Neuronal stem cell (in vitro differentiated cells): ENCODE measurements at regions not wholly inside any gene's neighbourhood (a gene's known extent, or its start where the extent isn't known, plus 50 kb on each side); places are given as distances from the start of the nearest gene placed in this dataset.

Source experiments
- DNase-seq: peaks from one replicate; pipeline ENCODE4 v3.0.0-alpha.2; 2013; ENCODE audit warnings: low spot score
- H2AFZ ChIP-seq: one replicate; pipeline ENCODE4 v1.6.1; 2013; ENCODE audit warnings: mild to moderate bottlenecking, low read length, inconsistent platforms
- H2AK5ac ChIP-seq: 2 replicates; pipeline ENCODE4 v1.6.1; 2013; ENCODE audit warnings: low read depth, mild to moderate bottlenecking, inconsistent platforms, low read length, moderate library complexity, mixed read lengths
- H2BK120ac ChIP-seq: 2 replicates; pipeline ENCODE4 v1.6.1; 2013; ENCODE audit warnings: low read depth, mild to moderate bottlenecking, inconsistent platforms, low read length, moderate library complexity, mixed read lengths
- H2BK12ac ChIP-seq: one replicate; pipeline ENCODE4 v1.6.1; 2013; ENCODE audit warnings: low read length, inconsistent platforms
- H2BK15ac ChIP-seq: 2 replicates; pipeline ENCODE4 v1.6.1; 2013; ENCODE audit warnings: mild to moderate bottlenecking, low read length, inconsistent platforms, mixed read lengths
- H2BK5ac ChIP-seq: one replicate; pipeline ENCODE4 v1.6.1; 2013; ENCODE audit warnings: inconsistent platforms, mild to moderate bottlenecking, low read length, moderate library complexity
- H3K14ac ChIP-seq: one replicate; pipeline ENCODE4 v1.6.1; 2013; ENCODE audit warnings: low read length, inconsistent platforms
- H3K18ac ChIP-seq: 2 replicates; pipeline ENCODE4 v1.6.1; 2013; ENCODE audit warnings: low read length, inconsistent platforms
- H3K23ac ChIP-seq: 2 replicates; pipeline ENCODE4 v1.6.1; 2013; ENCODE audit warnings: low read depth, mild to moderate bottlenecking, mixed read lengths, low read length, inconsistent platforms; ENCODE audit not compliant: poor library complexity
- H3K27ac ChIP-seq: replicated peaks from 3 replicates; pipeline ENCODE4 v1.5.1; 2013; ENCODE audit warnings: low read length, inconsistent platforms
- H3K27me3 ChIP-seq, 3 experiments: 2 replicates each; pipeline ENCODE4 v1.6.1; 2013; ENCODE audit warnings: low read length in 3 of 3, mild to moderate bottlenecking in 2 of 3, inconsistent platforms in 1 of 3, low read depth in 1 of 3, mixed read lengths in 1 of 3, moderate library complexity in 1 of 3; ENCODE audit not compliant: control insufficient read depth in 3 of 3, insufficient read depth in 3 of 3
- H3K36me3 ChIP-seq, 2 donors: replicated peaks in 1 of 2; 2 replicates each; pipeline ENCODE4 v1.6.1; 2013; ENCODE audit warnings: low read length in 2 of 2; ENCODE audit not compliant: control insufficient read depth in 2 of 2, insufficient read depth in 2 of 2
- H3K4ac ChIP-seq: 2 replicates; pipeline ENCODE4 v1.6.1; 2013; ENCODE audit warnings: inconsistent platforms, mild to moderate bottlenecking, low read length, moderate library complexity
- H3K4me1 ChIP-seq, 2 donors: 1 replicate in 1 of 2; 2 replicates in 1 of 2; pipeline ENCODE4 v1.6.1; 2013; ENCODE audit warnings: low read length in 2 of 2, low read depth in 1 of 2; ENCODE audit not compliant: control insufficient read depth in 2 of 2, insufficient read depth in 1 of 2
- H3K4me2 ChIP-seq: one replicate; pipeline ENCODE4 v1.6.1; 2013; ENCODE audit warnings: mild to moderate bottlenecking, low read length, inconsistent platforms; ENCODE audit not compliant: insufficient read depth, poor library complexity, severe bottlenecking
- H3K4me3 ChIP-seq, 2 donors: 2 replicates each; pipeline ENCODE4 v1.5.1; 2013; ENCODE audit warnings: low read length in 2 of 2, mild to moderate bottlenecking in 2 of 2, inconsistent platforms in 1 of 2, moderate library complexity in 1 of 2
- H3K79me1 ChIP-seq: one replicate; pipeline ENCODE4 v1.6.1; 2013; ENCODE audit warnings: low read depth, mild to moderate bottlenecking, inconsistent platforms, low read length, moderate library complexity
- H3K9ac ChIP-seq: one replicate; pipeline ENCODE4 v1.6.1; 2013; ENCODE audit warnings: mild to moderate bottlenecking, low read depth, low read length, inconsistent platforms; ENCODE audit not compliant: poor library complexity
- H3K9me3 ChIP-seq, 2 donors: replicated peaks in 1 of 2; 2 replicates each; pipeline versions ENCODE3 to v1.6.1; 2013; ENCODE audit warnings: low read length in 2 of 2, mild to moderate bottlenecking in 2 of 2, inconsistent platforms in 1 of 2, low read depth in 1 of 2, mixed read lengths in 1 of 2, moderate library complexity in 1 of 2; ENCODE audit not compliant: control insufficient read depth in 2 of 2, insufficient read depth in 1 of 2
- H4K8ac ChIP-seq: one replicate; pipeline ENCODE4 v1.6.1; 2013; ENCODE audit warnings: low read depth, mild to moderate bottlenecking, inconsistent platforms, low read length, moderate library complexity
- H4K91ac ChIP-seq: one replicate; pipeline ENCODE4 v1.6.1; 2013; ENCODE audit warnings: low read length, low read depth, mild to moderate bottlenecking, inconsistent platforms; ENCODE audit not compliant: poor library complexity
- WGBS, 2 donors: extraction: QIAGEN DNeasy Blood & Tissue Kit; methylation state at CpG; one replicate each; pipeline ENCODE4 v1.1.7; 2013; ENCODE audit warnings: missing lambda C conversion rate in 2 of 2, mixed read lengths in 1 of 2; ENCODE audit not compliant: insufficient read length in 2 of 2, insufficient replicate concordance in 1 of 2; ENCODE audit errors: extremely low coverage in 2 of 2; 5-methylcytosine and 5-hydroxymethylcytosine counted together

DNA sequence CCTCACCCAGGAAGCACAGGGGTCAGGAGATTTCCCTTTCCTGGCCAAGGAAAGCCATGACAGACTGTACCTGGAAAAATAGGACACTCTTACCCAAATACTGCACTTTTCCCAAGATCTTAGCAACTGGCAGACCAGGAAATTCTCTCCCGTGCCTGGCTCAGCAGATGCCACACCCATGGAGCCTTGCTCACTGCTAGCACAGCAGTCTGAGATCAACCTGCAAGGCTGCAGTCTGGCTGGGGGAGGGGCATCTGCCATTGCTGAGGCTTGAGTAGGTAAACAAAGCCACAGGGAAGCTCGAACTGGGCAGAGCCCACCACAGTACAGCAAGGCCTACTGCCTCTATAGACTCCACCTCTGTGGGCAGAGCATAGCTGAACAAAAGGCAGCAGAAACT, 567.3 kb upstream of the LMCD1 start:
- H4K8ac ChIP-seq, result no peak overlapping the region

GRCh38 chr3:7947930-7948329, 553.7 kb upstream of the LMCD1 start:
- Histone ChIP-seq H3K23ac (no peak overlapping the region), H3K4ac (no peak overlapping the region), H2BK5ac (no peak overlapping the region), H3K9ac (no peak overlapping the region), H3K18ac (no peak overlapping the region), H3K9me3 (no peaks in the 10 kb centered on the region), H4K91ac (no peak overlapping the region), H3K4me3 (no peak overlapping the region), H3K27me3 (peaks cover 0 to 48% (median 0%) of the 10 kb centered on the region in 3 experiments), H2AFZ (no peak overlapping the region), H2AK5ac (no peak overlapping the region), H2BK12ac (no peak overlapping the region), H3K4me1 (no peaks in the 10 kb centered on the region), H3K27ac (no peak overlapping the region), H3K14ac (no peak overlapping the region), H3K4me2 (no peak overlapping the region), H2BK120ac (no peak overlapping the region), H4K8ac (no peak overlapping the region), H3K36me3 (no peaks in the 10 kb centered on the region), H3K79me1 (no peaks in the 10 kb centered on the region), H2BK15ac (no peak overlapping the region)
- DNase-seq, result no peak

More for the DNA sequence above, 567.3 kb upstream of the LMCD1 start:
- no peak overlapping the region for H3K18ac ChIP-seq
- no peak overlapping the region for H3K23ac ChIP-seq
- H3K4me1 ChIP-seq, result no peaks in the 10 kb centered on the region
- H3K27me3 ChIP-seq, result no peaks in the 10 kb centered on the region
- H3K79me1 ChIP-seq, result no peaks in the 10 kb centered on the region
- H2AK5ac ChIP-seq, result no peak overlapping the region
- no peak overlapping the region for H2BK120ac ChIP-seq
- no peaks in the 10 kb centered on the region for H3K9me3 ChIP-seq
- no peak overlapping the region for H3K9ac ChIP-seq
- no peak for DNase-seq
- H3K4me3 ChIP-seq, result no peak overlapping the region
- no peaks in the 10 kb centered on the region for H3K36me3 ChIP-seq
- no peak overlapping the region for H3K4me2 ChIP-seq
- no peak overlapping the region for H3K4ac ChIP-seq
- H2BK12ac ChIP-seq, result no peak overlapping the region
- H2BK15ac ChIP-seq, result no peak overlapping the region
- H4K91ac ChIP-seq, result no peak overlapping the region
- H2BK5ac ChIP-seq, result no peak overlapping the region
- no peak overlapping the region for H3K27ac ChIP-seq
- WGBS, 2 donors, result no CpG with 5 or more reads among the region's 2 CpGs
- no peak overlapping the region for H2AFZ ChIP-seq
- H3K14ac ChIP-seq, result no peak overlapping the region

DNA sequence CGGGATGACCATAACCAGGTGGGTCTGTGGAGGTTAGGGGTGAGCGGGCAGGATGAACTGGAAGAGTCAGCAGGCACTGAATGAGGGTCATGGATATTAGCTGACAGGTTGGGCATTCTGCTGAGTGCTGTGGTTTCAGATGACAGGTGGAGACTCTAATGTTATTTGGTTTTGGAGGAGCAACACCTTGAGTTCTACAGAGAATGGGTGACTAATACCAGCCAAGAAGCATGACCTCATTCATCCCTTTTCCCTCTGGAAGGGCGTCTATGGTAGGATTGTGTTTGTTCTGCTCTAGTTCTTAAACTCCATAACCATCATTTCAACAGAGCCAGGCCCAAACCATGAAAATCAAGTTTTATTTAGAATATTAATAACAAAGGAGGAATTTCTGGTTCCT, 550.7 kb upstream of the LMCD1 start:
- Histone ChIP-seq H3K4me1 (no peaks in the 10 kb centered on the region), H3K36me3 (no peaks in the 10 kb centered on the region), H3K18ac (no peak overlapping the region), H2BK120ac (no peak overlapping the region), H4K91ac (no peak overlapping the region), H3K4me2 (no peak overlapping the region), H2BK15ac (no peak overlapping the region), H2BK5ac (no peak overlapping the region), H2AK5ac (no peak overlapping the region), H2BK12ac (no peak overlapping the region), H3K27me3 (peaks cover 0 to 45% (median 0%) of the 10 kb centered on the region in 3 experiments), H3K79me1 (no peaks in the 10 kb centered on the region), H3K27ac (no peak overlapping the region), H3K23ac (no peak overlapping the region), H3K14ac (no peak overlapping the region), H3K4me3 (no peak overlapping the region), H2AFZ (no peak overlapping the region), H3K9ac (no peak overlapping the region), H3K9me3 (no peaks in the 10 kb centered on the region), H4K8ac (no peak overlapping the region), H3K4ac (no peak overlapping the region)
- DNase-seq, result no peak
- WGBS, 2 donors, result no CpG with 5 or more reads among the region's 3 CpGs

- Histone ChIP-seq H2AFZ (no peak overlapping the region), H3K9me3 (no peaks in the 10 kb centered on the region), H3K9ac (no peak overlapping the region), H3K14ac (no peak overlapping the region), H2BK12ac (no peak overlapping the region), H3K27ac (no peak overlapping the region), H2BK15ac (no peak overlapping the region), H3K36me3 (no peaks in the 10 kb centered on the region), H3K23ac (no peak overlapping the region), H3K27me3 (peaks cover 0 to 47% (median 0%) of the 10 kb centered on the region in 3 experiments), H4K8ac (no peak overlapping the region), H2AK5ac (no peak overlapping the region), H2BK120ac (no peak overlapping the region), H3K4ac (no peak overlapping the region), H3K4me2 (no peak overlapping the region), H2BK5ac (no peak overlapping the region), H3K18ac (no peak overlapping the region), H3K79me1 (no peaks in the 10 kb centered on the region), H4K91ac (no peak overlapping the region), H3K4me3 (no peak overlapping the region), H3K4me1 (no peaks in the 10 kb centered on the region)
- no peak for DNase-seq
- no CpG with 5 or more reads among the region's 1 CpG for WGBS, 2 donors
Measured at GRCh38 chr3:7953449-7954014, 548.1 kb upstream of the LMCD1 start.
